KBM-7 (cell line): ENCODE measurements at regions not wholly inside any gene's neighbourhood (a gene's known extent, or its start where the extent isn't known, plus 50 kb on each side); places are given as distances from the start of the nearest gene placed in this dataset.

Experiments
- DNase-seq: peaks from one replicate; pipeline ENCODE4 v3.0.0-alpha.2; 2015
- in situ Hi-C: fragments of 300-500 bp; cut with MboI; formaldehyde crosslinking; loops from 2 replicates; pipeline ENCODE4 v1.14.3; 2020; ENCODE audit warnings: low sequenced_read_pairs, low pct_unique_long_range_greater_than_20kb, mixed read lengths

DNA sequence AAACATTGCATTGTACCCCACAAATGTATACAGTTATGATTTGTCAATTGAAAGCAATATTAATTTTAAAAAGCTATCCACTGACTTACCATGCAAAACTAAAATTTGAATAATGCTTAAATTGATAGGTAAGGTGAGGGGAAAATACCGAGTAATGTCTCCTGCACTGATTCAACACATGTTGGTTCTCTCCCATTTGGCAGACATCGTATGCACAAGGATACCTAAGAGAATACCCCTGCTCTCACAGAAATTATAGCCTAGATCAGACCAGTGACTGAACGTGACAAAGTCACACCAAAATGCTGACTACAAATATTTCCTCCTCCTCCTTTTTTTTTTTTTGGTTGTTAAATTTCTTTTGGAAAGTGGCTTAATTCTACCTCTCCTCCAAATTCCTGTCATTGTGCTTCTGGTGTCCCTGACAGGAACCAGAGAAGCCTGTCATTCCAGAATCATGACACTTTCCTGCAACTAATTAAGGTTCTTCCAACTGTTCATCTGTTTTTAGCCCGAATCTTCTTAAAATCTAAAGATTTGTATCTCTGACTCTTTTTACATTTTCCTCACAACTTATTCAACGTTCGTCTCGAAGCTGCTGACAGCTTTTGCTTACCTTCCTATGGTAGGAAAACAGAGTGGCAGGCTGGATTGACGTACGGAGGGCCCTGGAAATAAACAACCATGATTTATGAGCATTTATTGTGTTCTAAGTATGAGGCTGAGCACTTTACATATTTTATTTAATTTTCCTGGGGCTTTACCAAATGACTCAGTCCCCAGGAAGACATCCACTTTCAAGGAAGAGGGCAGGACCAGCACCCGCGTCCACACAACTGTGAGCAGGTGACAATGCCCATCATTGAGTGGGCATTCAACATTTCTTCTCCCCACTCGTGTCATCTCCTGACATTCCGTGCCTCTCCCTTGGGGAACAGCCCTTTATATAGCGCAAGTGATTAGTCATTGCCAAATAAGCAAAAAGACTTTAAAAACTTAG is 57.9 kb upstream of the KCNE2 start:
- in situ Hi-C loops, result no loop called here

DNA sequence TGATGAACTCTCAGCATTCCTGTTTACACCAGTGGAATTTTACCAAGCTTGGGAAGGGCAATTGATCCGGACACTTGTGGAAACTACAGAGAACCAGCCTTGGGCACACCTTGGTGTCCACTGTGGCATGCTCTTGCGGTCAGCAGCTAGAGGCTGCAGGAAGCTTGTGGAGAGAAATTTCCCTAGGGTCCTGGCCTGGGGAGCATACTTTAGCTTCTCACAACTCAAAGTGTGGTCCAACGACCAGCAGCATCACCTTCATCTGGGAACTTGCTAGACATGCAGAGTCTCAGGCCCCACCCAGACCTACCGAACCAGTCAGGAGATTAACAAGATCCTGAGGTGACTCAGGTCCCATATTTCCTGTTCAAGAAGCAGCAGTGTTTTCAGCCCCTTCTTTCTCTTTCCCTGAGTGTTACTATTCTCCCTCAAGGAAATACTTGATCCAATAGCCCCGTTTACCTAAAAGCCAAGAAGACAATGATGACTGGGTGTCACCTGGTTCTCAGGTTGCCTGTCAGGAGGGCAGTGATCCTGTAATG is 55.7 kb upstream of the KCNE2 start:
- in situ Hi-C loops, result no loop called here
- no peak for DNase-seq

More for the DNA sequence above, 57.9 kb upstream of the KCNE2 start:
- no peak for DNase-seq

DNA sequence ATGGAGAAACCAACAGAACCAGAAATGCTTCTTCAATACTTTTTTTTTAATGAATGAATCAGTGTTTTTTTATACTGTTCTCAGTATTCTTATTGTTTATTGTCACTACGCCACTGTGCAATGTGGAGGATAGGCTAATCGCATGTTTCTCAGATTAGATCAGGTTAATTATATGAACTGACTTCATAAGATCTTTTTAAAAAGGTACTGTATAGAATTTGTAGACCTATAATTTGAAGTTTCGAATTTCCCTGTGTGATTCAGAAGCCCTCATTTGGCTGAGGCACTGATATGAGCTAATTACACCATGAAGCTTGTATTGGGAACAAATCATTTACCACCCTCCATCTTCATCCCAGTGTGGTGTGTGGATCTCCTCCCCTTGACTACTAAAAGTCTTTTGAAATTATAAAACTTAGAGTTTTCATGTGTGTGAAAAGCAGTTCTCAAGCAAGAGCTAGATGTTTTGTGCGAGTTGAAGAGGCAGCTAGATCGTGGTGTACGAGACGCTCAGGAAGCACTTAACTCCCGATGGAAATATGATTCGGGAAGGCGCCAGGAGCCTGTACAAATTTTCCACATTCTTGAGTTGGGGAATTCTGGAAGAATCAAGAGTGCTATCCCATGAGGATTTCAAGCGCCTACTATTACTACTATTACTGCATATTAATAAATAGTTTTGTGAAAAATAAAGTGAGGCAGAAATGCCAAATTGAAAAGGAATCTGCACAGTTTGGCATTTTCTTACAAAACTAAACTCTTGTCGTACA is 52.1 kb upstream of the KCNE2 start:
- DNase-seq, result no peak
- in situ Hi-C loops, result no loop called here

- in situ Hi-C loops, result no loop called here
- DNase-seq, result no peak
Observed at GRCh38 chr21:34313116-34313515, 50.7 kb upstream of the KCNE2 start.
